ENCODE measurements at regions not wholly inside any gene's neighbourhood (a gene's known extent, or its start where the extent isn't known, plus 50 kb on each side); places are given as distances from the start of the nearest gene placed in this dataset.

DNA sequence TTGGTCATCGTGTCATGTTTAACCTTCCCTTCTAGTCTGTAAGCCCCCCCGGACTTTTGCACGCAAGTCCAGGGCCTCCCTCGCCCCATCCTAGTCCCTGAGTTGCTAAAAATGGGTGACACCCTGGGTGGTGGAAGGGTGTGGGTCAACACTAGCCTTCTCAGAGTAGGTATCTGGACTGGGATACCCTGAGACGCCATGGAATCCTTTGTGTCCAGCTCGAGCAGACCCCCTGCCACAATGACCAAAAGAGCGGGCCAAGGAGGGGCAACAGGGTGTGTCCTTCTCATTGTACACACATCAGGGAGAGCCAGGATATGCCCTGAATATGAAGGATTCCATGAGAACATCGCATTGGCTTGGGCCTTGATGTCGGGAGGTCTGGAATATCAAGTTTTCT, 67.5 kb upstream of the ATP12A start (continued):
- TF ChIP-seq, protein P1, sequence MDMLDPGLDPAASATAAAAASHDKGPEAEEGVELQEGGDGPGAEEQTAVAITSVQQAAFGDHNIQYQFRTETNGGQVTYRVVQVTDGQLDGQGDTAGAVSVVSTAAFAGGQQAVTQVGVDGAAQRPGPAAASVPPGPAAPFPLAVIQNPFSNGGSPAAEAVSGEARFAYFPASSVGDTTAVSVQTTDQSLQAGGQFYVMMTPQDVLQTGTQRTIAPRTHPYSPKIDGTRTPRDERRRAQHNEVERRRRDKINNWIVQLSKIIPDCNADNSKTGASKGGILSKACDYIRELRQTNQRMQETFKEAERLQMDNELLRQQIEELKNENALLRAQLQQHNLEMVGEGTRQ (IDR thresholded peaks at IDR 0.05; ENCODE audit: borderline replicate concordance, low read depth, low read length): no peak
- TF ChIP-seq, protein P2, sequence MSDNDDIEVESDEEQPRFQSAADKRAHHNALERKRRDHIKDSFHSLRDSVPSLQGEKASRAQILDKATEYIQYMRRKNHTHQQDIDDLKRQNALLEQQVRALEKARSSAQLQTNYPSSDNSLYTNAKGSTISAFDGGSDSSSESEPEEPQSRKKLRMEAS (IDR thresholded peaks at IDR 0.05; ENCODE audit: low read depth): no peak
- TF ChIP-seq CHD2 (IDR thresholded peaks at IDR 0.05; ENCODE audit: low read length, partially characterized antibody) (no peak), ELF1 (IDR thresholded peaks at IDR 0.05) (no peak), MXI1 (IDR thresholded peaks at IDR 0.05; ENCODE audit: low read depth, low read length) (no peak), POLR2AphosphoS5 (IDR thresholded peaks at IDR 0.05; ENCODE audit: low read depth, low read length) (no peak), RAD21 (IDR thresholded peaks at IDR 0.05; ENCODE audit: low read length) (no peak), RXRA (IDR thresholded peaks at IDR 0.05; ENCODE audit: borderline replicate concordance, low read depth) (no peak), MEF2A (IDR thresholded peaks at IDR 0.05; ENCODE audit: borderline replicate concordance, low read depth) (no peak)
- TF ChIP-seq, protein P3, sequence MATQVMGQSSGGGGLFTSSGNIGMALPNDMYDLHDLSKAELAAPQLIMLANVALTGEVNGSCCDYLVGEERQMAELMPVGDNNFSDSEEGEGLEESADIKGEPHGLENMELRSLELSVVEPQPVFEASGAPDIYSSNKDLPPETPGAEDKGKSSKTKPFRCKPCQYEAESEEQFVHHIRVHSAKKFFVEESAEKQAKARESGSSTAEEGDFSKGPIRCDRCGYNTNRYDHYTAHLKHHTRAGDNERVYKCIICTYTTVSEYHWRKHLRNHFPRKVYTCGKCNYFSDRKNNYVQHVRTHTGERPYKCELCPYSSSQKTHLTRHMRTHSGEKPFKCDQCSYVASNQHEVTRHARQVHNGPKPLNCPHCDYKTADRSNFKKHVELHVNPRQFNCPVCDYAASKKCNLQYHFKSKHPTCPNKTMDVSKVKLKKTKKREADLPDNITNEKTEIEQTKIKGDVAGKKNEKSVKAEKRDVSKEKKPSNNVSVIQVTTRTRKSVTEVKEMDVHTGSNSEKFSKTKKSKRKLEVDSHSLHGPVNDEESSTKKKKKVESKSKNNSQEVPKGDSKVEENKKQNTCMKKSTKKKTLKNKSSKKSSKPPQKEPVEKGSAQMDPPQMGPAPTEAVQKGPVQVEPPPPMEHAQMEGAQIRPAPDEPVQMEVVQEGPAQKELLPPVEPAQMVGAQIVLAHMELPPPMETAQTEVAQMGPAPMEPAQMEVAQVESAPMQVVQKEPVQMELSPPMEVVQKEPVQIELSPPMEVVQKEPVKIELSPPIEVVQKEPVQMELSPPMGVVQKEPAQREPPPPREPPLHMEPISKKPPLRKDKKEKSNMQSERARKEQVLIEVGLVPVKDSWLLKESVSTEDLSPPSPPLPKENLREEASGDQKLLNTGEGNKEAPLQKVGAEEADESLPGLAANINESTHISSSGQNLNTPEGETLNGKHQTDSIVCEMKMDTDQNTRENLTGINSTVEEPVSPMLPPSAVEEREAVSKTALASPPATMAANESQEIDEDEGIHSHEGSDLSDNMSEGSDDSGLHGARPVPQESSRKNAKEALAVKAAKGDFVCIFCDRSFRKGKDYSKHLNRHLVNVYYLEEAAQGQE (IDR thresholded peaks at IDR 0.05; ENCODE audit: low read depth, low read length): no peak

DNA sequence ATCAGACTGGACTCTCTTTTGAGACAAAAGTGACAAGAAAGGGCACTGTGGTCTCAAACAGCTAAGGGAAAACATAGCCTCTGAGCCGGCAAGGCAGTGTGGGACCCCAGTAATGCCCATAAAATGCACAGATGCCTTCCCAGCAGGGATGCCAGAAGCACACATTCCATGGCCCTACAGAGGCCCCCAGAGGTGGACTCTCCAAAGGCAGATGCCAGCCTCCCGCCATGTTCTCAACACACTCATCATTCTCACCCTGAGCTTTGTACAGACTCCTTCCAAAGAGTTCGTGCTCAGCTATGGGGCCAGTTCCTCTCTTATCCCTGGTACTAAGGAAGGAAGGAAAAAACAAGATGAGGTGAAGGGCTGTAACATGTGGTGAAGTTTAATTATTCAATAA, 67.1 kb upstream of the ATP12A start:
- no peaks in the 10 kb centered on the region for H3K79me2 ChIP-seq (ENCODE audit: insufficient read depth)
- no peak overlapping the region for H2AFZ ChIP-seq (ENCODE audit: low read depth)
- ChIA-PET CTCF (no interaction called here), POLR2A (no interaction called here)
- 18% methylated on average over 3 of the region's 3 CpGs for WGBS (ENCODE audit: low lambda C conversion rate)
- H3K4me2 ChIP-seq: no peak overlapping the region
- no peaks in the 10 kb centered on the region for H4K20me1 ChIP-seq (ENCODE audit: insufficient read depth)
- no peak overlapping the region for H3K27ac ChIP-seq (ENCODE audit: low read depth in 2 of 2, low read length in 1 of 2)
- H3K9ac ChIP-seq: no peak overlapping the region
- H3K4me3 ChIP-seq (ENCODE audit: low read depth in 2 of 2, low read length in 1 of 2): no peak overlapping the region
- H3K9me2 ChIP-seq: no peaks in the 10 kb centered on the region
- no peak for TF ChIP-seq MEF2A (IDR thresholded peaks at IDR 0.05; ENCODE audit: borderline replicate concordance, low read depth)
- no peak for TF ChIP-seq TAF1 (IDR thresholded peaks at IDR 0.05; ENCODE audit: borderline replicate concordance, low read depth, low read length)
- no peak for TF ChIP-seq RFX5 (IDR thresholded peaks at IDR 0.05; ENCODE audit: low read length)
- TF ChIP-seq FOXM1 (IDR thresholded peaks at IDR 0.05; ENCODE audit: low read depth): no peak
- TF ChIP-seq, protein P2 (IDR thresholded peaks at IDR 0.05; ENCODE audit: low read depth): no peak
- TF ChIP-seq, protein P4, sequence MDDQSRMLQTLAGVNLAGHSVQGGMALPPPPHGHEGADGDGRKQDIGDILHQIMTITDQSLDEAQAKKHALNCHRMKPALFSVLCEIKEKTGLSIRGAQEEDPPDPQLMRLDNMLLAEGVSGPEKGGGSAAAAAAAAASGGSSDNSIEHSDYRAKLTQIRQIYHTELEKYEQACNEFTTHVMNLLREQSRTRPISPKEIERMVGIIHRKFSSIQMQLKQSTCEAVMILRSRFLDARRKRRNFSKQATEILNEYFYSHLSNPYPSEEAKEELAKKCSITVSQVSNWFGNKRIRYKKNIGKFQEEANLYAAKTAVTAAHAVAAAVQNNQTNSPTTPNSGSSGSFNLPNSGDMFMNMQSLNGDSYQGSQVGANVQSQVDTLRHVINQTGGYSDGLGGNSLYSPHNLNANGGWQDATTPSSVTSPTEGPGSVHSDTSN (IDR thresholded peaks at IDR 0.05): no peak
- no peak for TF ChIP-seq NRF1 (IDR thresholded peaks at IDR 0.05; ENCODE audit: low read depth, low read length)
- TF ChIP-seq ELF1 (IDR thresholded peaks at IDR 0.05): no peak
- no peak for TF ChIP-seq EZH2phosphoT487 (IDR thresholded peaks at IDR 0.05; ENCODE audit: borderline replicate concordance, low read depth)
- no peak for TF ChIP-seq FOSL2 (IDR thresholded peaks at IDR 0.05; ENCODE audit: borderline replicate concordance, low read depth)
- no peak for TF ChIP-seq MXI1 (IDR thresholded peaks at IDR 0.05; ENCODE audit: low read depth, low read length)
- no peak for TF ChIP-seq RCOR1 (IDR thresholded peaks at IDR 0.05; ENCODE audit: low read length)
- TF ChIP-seq EP300 (IDR thresholded peaks at IDR 0.05; ENCODE audit: borderline replicate concordance in 1 of 2, low read depth in 1 of 2, low read length in 1 of 2): no peak
- TF ChIP-seq, protein P5, sequence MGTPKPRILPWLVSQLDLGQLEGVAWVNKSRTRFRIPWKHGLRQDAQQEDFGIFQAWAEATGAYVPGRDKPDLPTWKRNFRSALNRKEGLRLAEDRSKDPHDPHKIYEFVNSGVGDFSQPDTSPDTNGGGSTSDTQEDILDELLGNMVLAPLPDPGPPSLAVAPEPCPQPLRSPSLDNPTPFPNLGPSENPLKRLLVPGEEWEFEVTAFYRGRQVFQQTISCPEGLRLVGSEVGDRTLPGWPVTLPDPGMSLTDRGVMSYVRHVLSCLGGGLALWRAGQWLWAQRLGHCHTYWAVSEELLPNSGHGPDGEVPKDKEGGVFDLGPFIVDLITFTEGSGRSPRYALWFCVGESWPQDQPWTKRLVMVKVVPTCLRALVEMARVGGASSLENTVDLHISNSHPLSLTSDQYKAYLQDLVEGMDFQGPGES (IDR thresholded peaks at IDR 0.05; ENCODE audit: low read depth, low read length): no peak
- no peak for TF ChIP-seq CHD2 (IDR thresholded peaks at IDR 0.05; ENCODE audit: low read length, partially characterized antibody)
- TF ChIP-seq, protein P1 (IDR thresholded peaks at IDR 0.05; ENCODE audit: borderline replicate concordance, low read depth, low read length): no peak
- no peak for TF ChIP-seq RAD21 (IDR thresholded peaks at IDR 0.05; ENCODE audit: low read length)
- H3K9me3 ChIP-seq: no peaks in the 10 kb centered on the region
- no peaks in the 10 kb centered on the region for H3F3A ChIP-seq (replicated peaks; ENCODE audit: insufficient read depth)
- no peaks in the 10 kb centered on the region for H3K27me3 ChIP-seq (ENCODE audit: insufficient read depth)
- H3K4me1 ChIP-seq (ENCODE audit: control insufficient read depth in 1 of 2, insufficient read depth in 2 of 2, low read depth in 1 of 2, low read length in 1 of 2): no peaks in the 10 kb centered on the region
- no peak for DNase-seq
- no peaks in the 10 kb centered on the region for H3K36me3 ChIP-seq (replicated peaks in 1 of 2; ENCODE audit: control insufficient read depth in 1 of 2, insufficient read depth in 2 of 2, low read length in 1 of 2)
